Hematopoietic multipotent progenitor cell treated with erythropoietin and hydrocortisone succinate and interleukin-3 and kit ligand, for 17 days (in vitro differentiated cells): ENCODE measurements at regions not wholly inside any gene's neighbourhood (a gene's known extent, or its start where the extent isn't known, plus 50 kb on each side); places are given as distances from the start of the nearest gene placed in this dataset.

Experiments
- DNase-seq: peaks from one replicate; pipeline ENCODE4 v3.0.0-alpha.2; 2015; ENCODE audit warnings: low spot score

GRCh38 chr10:112054516-112054915 is 129.0 kb downstream of the GPAM start:
- DNase-seq, result no peak

- DNase-seq, result no peak
These were observed 126.5 kb downstream of the GPAM start for GRCh38 chr10:112057072-112057471.

GRCh38 chr10:112059220-112059619 is 124.3 kb downstream of the GPAM start:
- DNase-seq, result no peak

- DNase-seq, result no peak
These were observed 111.9 kb downstream of the GPAM start for GRCh38 chr10:112071596-112072133.

GRCh38 chr10:112078003-112078402 is 105.6 kb downstream of the GPAM start:
- DNase-seq, result no peak

- no peak for DNase-seq
These were observed 103.3 kb downstream of the GPAM start for GRCh38 chr10:112080231-112080630.

- no peak for DNase-seq
These were observed 101.4 kb downstream of the GPAM start for GRCh38 chr10:112082120-112082519.

- DNase-seq, result no peak
These were observed 100.1 kb downstream of the GPAM start for GRCh38 chr10:112083472-112083871.

- DNase-seq, result no peak
These were observed 95.6 kb downstream of the GPAM start for GRCh38 chr10:112087953-112088456.

- DNase-seq, result no peak
These were observed 91.9 kb downstream of the GPAM start for GRCh38 chr10:112091703-112092102.

GRCh38 chr10:112092519-112092918 is 91.0 kb downstream of the GPAM start:
- no peak for DNase-seq

GRCh38 chr10:112094984-112095383 is 88.6 kb downstream of the GPAM start:
- no peak for DNase-seq

GRCh38 chr10:112095731-112096130 is 87.8 kb downstream of the GPAM start:
- DNase-seq, result no peak

- no peak for DNase-seq
These were observed 84.9 kb downstream of the GPAM start for GRCh38 chr10:112098682-112099081.
